ENCODE measurements at regions not wholly inside any gene's neighbourhood (a gene's known extent, or its start where the extent isn't known, plus 50 kb on each side); places are given as distances from the start of the nearest gene placed in this dataset.

- DNase-seq (ENCODE audit: low read depth in 2 of 2): no peak
These were observed 157.1 kb upstream of the CCDC150 start for GRCh38 chr2:196482119-196483065.

GRCh38 chr2:196486146-196486545 lies 153.4 kb upstream of the CCDC150 start:
- DNase-seq (ENCODE audit: low read depth in 2 of 2): no peak

GRCh38 chr2:196487417-196487816 lies 152.1 kb upstream of the CCDC150 start:
- DNase-seq (ENCODE audit: low read depth in 2 of 2): no peak

DNA sequence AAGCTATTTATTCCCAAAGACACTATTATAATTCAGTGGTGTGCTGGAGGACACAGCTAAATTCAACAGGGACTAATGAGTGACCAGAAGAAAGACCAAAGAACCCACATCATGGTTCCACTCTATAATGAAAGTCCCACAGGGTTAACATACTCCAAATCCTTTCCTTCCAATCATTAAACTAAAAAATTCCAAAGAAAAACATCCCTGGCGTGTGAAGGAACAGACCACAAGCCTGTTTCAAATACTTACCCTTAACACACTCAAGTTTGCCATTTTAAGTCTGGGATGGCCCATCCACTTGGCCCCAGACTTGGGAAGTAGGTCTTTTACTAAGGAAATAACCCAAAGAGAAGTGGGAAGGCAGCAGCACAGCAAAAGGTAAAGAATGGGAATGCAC lies 150.1 kb upstream of the CCDC150 start:
- DNase-seq (ENCODE audit: low read depth in 2 of 2): no peak

DNA sequence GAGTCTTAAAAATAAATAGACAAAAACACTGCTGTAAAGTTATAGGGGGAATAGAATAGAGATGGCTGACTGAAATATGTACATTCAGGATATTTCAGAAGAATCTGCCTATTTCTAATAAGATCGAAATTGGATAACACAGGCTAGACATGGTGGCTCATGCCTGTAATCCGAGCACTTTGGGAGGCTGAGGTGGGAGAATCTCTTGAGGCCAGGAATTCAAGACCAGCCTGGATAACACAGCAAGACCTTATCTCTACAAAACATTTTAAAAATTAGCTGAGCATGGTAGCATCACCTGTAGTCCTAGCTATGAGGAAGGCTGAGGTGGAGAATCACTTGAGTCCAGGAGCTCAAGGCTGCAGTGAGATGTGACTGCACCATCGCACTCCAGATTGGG lies 146.6 kb upstream of the CCDC150 start:
- DNase-seq (ENCODE audit: low read depth in 2 of 2): no peak

DNA sequence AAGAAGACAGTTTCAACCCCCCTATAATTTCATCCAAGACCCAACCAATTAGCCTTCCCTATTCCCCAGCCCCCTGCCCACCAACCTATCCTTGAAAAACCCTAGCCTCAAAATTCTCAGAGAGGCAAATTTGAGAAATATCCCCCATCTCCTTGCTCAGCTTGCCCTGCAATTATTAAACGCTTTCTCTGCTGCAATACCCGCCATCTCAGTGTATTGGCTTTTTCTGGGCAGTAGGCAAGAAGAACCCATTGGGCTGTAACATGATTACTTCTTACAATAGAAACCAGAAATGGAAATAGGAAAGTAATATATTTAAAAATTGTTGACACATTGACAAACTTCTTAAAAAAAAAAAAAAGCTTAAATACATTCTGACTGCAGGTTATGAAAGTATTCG lies 140.6 kb upstream of the CCDC150 start:
- no peak for DNase-seq (ENCODE audit: low read depth in 2 of 2)

GRCh38 chr2:196499686-196500085 lies 139.8 kb upstream of the CCDC150 start:
- no peak for DNase-seq (ENCODE audit: low read depth in 2 of 2)

- no peak for DNase-seq (ENCODE audit: low read depth in 2 of 2)
These were observed 138.7 kb upstream of the CCDC150 start for GRCh38 chr2:196500686-196501431.

DNA sequence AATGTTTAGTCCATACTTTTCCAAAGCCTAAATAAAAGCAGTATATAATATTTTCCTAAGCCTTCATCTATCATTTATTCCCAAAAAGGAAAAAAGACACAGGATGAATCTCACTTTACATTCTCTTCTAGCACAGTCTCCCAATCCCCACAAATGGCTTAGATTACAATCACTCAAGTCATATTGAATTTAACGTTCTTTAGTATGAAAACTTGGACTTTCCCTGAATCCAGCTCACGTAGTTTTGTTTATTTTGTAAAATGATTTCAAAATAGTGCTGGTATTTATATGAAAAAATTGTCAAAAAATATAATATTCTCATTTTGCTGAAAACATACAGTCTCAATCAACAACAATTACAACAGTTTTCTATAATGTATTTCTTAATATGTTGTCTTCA lies 137.7 kb upstream of the CCDC150 start:
- no peak for DNase-seq (ENCODE audit: low read depth in 2 of 2)

GRCh38 chr2:196502386-196502785 lies 137.1 kb upstream of the CCDC150 start:
- DNase-seq (ENCODE audit: low read depth in 2 of 2): no peak

- no peak for DNase-seq (ENCODE audit: low read depth in 2 of 2)
These were observed 136.1 kb upstream of the CCDC150 start for GRCh38 chr2:196503398-196503797.

DNA sequence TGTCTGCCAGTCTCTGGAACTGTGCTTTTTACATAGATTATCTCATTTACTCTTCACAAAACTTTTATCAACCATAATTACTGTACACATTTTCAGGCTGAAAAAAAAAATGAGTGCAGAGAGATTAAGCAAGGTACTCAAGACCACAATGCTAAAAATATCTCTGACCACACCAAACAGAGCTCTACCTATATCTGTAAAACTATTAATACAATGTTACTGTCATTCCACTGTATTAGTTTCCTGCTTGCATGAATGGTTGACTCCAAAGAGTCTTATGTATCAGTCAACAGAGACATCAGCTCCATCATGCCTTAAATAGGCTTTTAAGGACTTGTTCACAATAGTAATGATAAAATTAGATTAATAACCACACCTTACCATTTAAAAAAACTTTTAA lies 134.7 kb upstream of the CCDC150 start:
- DNase-seq (ENCODE audit: low read depth in 2 of 2): no peak

DNA sequence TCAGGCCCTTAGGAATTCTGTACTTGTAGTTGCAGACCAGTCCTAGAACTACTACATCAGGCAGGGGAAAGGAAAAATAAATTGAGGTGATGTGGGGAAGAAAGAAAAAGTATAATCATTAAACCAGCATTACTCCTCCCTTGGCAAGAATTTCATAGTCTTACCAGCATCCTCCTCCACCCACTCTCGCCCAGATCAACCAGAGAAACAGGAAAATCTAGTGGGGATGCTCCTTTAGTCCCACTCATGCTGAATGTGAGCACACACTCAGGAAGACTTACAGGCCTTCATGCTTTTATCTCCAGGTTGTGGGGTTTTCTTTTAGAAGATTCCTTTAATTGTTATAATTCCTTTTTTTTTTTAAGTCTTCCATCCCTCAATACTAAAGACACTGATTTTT lies 129.3 kb upstream of the CCDC150 start:
- DNase-seq (ENCODE audit: low read depth in 2 of 2): no peak

DNA sequence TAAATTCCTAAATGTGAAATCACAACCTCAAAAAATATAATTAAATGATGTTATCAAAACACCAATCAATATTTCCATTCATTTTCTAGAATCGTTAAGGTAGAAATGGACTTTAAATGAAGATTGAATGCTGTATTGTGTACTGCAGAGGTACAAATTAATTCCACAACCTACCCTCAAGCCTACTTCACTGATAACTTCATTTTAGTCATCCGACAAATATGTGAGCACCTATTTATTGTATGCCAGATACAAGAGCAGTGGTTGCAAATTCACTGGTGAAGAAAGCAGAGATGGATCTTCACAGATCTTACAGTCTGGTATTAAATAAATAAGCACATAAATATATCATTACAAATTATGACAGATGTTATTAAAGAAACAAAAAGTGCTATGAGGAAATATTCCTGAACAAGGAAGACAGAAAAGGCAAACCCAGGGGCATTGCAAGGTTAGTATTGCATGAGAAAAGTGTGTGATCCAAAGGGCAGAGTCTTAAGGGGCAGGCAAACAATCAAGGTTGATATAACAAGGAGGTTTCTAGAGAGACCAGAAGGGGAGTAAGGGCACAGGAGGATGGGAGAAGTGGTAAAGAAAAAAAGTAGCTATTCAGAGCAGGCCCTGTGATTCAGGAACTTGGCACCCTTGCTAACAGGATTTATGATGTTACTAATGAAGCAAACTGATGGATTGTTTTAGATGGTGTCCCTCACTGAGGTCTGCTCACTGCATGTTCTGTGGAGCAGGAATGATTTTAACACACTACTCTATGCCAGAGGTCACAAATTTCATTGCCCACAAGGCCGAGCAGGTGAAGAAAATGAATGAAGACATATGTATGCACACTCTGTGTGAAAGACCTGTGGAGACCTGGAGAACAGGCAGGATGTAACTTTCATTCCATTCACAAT lies 128.0 kb upstream of the CCDC150 start:
- DNase-seq (ENCODE audit: low read depth in 2 of 2): no peak

DNA sequence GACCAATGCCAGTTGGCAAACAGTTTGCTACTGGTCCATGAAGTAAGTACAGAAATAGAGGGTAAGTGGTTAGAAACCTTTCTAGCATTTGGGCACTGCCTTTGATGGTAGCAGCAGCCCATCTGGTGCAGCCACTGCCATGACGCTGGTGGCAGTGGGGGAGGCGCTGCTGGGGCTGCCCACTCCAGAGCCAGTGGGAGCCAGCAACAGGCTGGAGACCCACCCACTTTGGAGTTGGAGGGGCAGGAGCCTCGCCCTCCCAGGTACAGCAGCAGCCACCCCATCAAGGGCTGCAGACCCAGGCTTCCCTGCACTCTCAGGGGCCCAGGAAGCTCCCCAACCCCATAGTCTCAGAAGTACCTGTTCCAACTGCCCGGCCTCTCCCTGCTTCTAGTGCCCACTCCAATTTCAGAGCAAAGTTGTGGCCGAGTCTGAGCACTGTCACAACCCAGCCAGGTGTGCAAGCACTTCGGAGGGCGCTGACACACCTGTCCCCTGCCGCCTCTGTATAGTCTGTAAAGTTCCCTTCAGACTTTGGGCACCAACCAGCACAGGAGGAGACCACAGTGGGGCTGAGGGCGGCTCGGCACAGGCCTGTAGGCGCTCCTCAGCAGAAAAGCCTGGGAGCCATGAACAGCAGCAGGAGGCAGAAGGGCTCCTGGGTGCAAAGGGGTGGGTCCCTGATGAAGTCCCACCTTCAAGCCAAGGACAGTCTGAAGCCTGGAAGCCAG lies 125.6 kb upstream of the CCDC150 start:
- no peak for DNase-seq (ENCODE audit: low read depth in 2 of 2)

GRCh38 chr2:196514641-196515040 lies 124.9 kb upstream of the CCDC150 start:
- DNase-seq (ENCODE audit: low read depth in 2 of 2): no peak

- DNase-seq (ENCODE audit: low read depth in 2 of 2): no peak
These were observed 124.5 kb upstream of the CCDC150 start for GRCh38 chr2:196515051-196515450.

- DNase-seq (ENCODE audit: low read depth in 2 of 2): no peak
These were observed 123.9 kb upstream of the CCDC150 start for GRCh38 chr2:196515608-196516007.

DNA sequence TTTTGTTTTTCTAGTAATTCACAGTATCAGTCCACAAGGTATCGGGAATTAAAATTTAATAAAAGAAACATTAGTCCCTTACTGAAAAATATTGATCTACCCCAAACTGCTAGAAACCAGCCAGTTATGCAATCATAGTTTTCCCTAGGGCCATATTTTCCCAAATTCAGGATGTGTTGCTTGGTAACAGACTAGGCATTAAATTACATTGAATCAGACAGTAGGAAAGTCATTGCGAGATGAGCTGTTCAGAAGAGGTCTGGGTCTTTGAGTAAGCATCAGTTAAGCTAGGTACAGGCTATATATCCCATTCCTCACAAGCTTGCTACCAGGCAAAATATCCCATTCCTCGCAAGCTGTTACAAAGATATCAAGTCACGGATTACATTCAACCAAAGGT lies 123.0 kb upstream of the CCDC150 start:
- no peak for DNase-seq (ENCODE audit: low read depth in 2 of 2)

DNA sequence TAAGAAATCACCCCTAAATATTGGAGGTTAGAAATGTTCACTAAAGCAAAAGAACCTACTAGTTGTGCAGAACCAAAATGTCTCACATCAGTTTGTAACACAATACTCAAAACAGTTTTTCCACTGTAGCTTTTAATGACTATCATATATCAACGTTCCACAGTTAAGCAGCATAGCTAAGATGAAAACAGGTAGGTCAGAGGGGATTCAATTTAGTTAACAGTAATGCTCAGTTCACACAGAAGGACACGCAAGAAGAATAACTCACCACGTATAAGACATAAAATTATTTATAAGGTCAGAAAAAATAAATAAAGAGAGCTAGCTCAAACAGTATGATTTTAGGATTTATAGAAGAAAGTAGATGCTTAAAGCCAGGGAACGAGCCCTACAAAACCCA lies 118.9 kb upstream of the CCDC150 start:
- no peak for DNase-seq (ENCODE audit: low read depth in 2 of 2)

Measured in fibroblast of skin of left quadriceps (primary cell).